ENCODE measurements at regions not wholly inside any gene's neighbourhood (a gene's known extent, or its start where the extent isn't known, plus 50 kb on each side); places are given as distances from the start of the nearest gene placed in this dataset.

GRCh38 chr3:168314166-168314565 is 218.4 kb upstream of the GOLIM4 start:
- no peak overlapping the region for H3K9ac ChIP-seq (ENCODE audit: low read length)
- no peak for TF ChIP-seq RAD21 (conservative IDR thresholded peaks at IDR 0.05)
- no peak for TF ChIP-seq EP300 (conservative IDR thresholded peaks at IDR 0.05; ENCODE audit: poor library complexity, severe bottlenecking)
- TF ChIP-seq CTCF (IDR thresholded peaks at IDR 0.05; ENCODE audit: poor library complexity, severe bottlenecking) = no peak
- TF ChIP-seq POLR2AphosphoS5 (IDR thresholded peaks at IDR 0.05) = no peak
- TF ChIP-seq REST (IDR thresholded peaks at IDR 0.05; ENCODE audit: borderline replicate concordance) = no peak
- no peak for TF ChIP-seq SMC3 (conservative IDR thresholded peaks at IDR 0.05; ENCODE audit: poor library complexity)
- no peak for TF ChIP-seq EZH2 (IDR thresholded peaks at IDR 0.05; ENCODE audit: borderline replicate concordance, insufficient read depth, low read length, poor library complexity, severe bottlenecking)
- TF ChIP-seq TAF1 (IDR thresholded peaks at IDR 0.05; ENCODE audit: low read depth) = no peak
- TF ChIP-seq MXI1 (conservative IDR thresholded peaks at IDR 0.05; ENCODE audit: poor library complexity, severe bottlenecking) = no peak
- H3K4me3 ChIP-seq (ENCODE audit: low read length) = no peak overlapping the region

GRCh38 chr3:168312984-168313383 is 217.3 kb upstream of the GOLIM4 start:
- H3K27ac ChIP-seq (ENCODE audit: low read length) = no peak overlapping the region
- no peaks in the 10 kb centered on the region for H3K9me3 ChIP-seq (ENCODE audit: low read length)
- no peaks in the 10 kb centered on the region for H3K79me2 ChIP-seq (replicated peaks; ENCODE audit: insufficient read depth, low read length)
- H3K27me3 ChIP-seq (ENCODE audit: insufficient read depth, low read depth, low read length) = no peaks in the 10 kb centered on the region
- H3K4me3 ChIP-seq (ENCODE audit: low read length) = no peak overlapping the region
- no peaks in the 10 kb centered on the region for H3K9me2 ChIP-seq (ENCODE audit: insufficient read depth, low read length)
- H4K20me1 ChIP-seq (ENCODE audit: insufficient read depth) = no peaks in the 10 kb centered on the region
- TF ChIP-seq EZH2 (IDR thresholded peaks at IDR 0.05; ENCODE audit: borderline replicate concordance, insufficient read depth, low read length, poor library complexity, severe bottlenecking) (no peak), TAF1 (IDR thresholded peaks at IDR 0.05; ENCODE audit: low read depth) (no peak)
- no peak overlapping the region for H3K9ac ChIP-seq (ENCODE audit: low read length)
- no peaks in the 10 kb centered on the region for H3F3A ChIP-seq (ENCODE audit: insufficient read depth, low read length, poor library complexity, severe bottlenecking)
- H3K4me2 ChIP-seq (ENCODE audit: low read length) = no peak overlapping the region
- H3K36me3 ChIP-seq (ENCODE audit: insufficient read depth, low read length) = no peaks in the 10 kb centered on the region
- H2AFZ ChIP-seq (ENCODE audit: low read depth, low read length) = no peak overlapping the region

More at GRCh38 chr3:168314166-168314565, 218.4 kb upstream of the GOLIM4 start:
- no peaks in the 10 kb centered on the region for H3K36me3 ChIP-seq (ENCODE audit: insufficient read depth, low read length)
- H3K9me2 ChIP-seq (ENCODE audit: insufficient read depth, low read length) = no peaks in the 10 kb centered on the region
- no peaks in the 10 kb centered on the region for H3K79me2 ChIP-seq (replicated peaks; ENCODE audit: insufficient read depth, low read length)
- H3K9me3 ChIP-seq (ENCODE audit: low read length) = no peaks in the 10 kb centered on the region
- H3K27ac ChIP-seq (ENCODE audit: low read length) = no peak overlapping the region
- no peak overlapping the region for H2AFZ ChIP-seq (ENCODE audit: low read depth, low read length)
- H3F3A ChIP-seq (ENCODE audit: insufficient read depth, low read length, poor library complexity, severe bottlenecking) = no peaks in the 10 kb centered on the region
- H3K4me2 ChIP-seq (ENCODE audit: low read length) = no peak overlapping the region
- H3K27me3 ChIP-seq (ENCODE audit: insufficient read depth, low read depth, low read length) = no peaks in the 10 kb centered on the region
- H4K20me1 ChIP-seq (ENCODE audit: insufficient read depth) = no peaks in the 10 kb centered on the region

- H3K27ac ChIP-seq (ENCODE audit: low read length) = no peak overlapping the region
- H3K4me3 ChIP-seq (ENCODE audit: low read length) = no peak overlapping the region
- TF ChIP-seq RAD21 (conservative IDR thresholded peaks at IDR 0.05) (no peak), TAF1 (IDR thresholded peaks at IDR 0.05; ENCODE audit: low read depth) (no peak), EZH2 (IDR thresholded peaks at IDR 0.05; ENCODE audit: borderline replicate concordance, insufficient read depth, low read length, poor library complexity, severe bottlenecking) (no peak), MXI1 (conservative IDR thresholded peaks at IDR 0.05; ENCODE audit: poor library complexity, severe bottlenecking) (no peak), REST (IDR thresholded peaks at IDR 0.05; ENCODE audit: borderline replicate concordance) (no peak), POLR2AphosphoS5 (IDR thresholded peaks at IDR 0.05) (no peak), EP300 (conservative IDR thresholded peaks at IDR 0.05; ENCODE audit: poor library complexity, severe bottlenecking) (no peak), SMC3 (conservative IDR thresholded peaks at IDR 0.05; ENCODE audit: poor library complexity) (no peak), CTCF (IDR thresholded peaks at IDR 0.05; ENCODE audit: poor library complexity, severe bottlenecking) (no peak)
- no peaks in the 10 kb centered on the region for H3K36me3 ChIP-seq (ENCODE audit: insufficient read depth, low read length)
- H3K27me3 ChIP-seq (ENCODE audit: insufficient read depth, low read depth, low read length) = no peaks in the 10 kb centered on the region
- H2AFZ ChIP-seq (ENCODE audit: low read depth, low read length) = no peak overlapping the region
- no peaks in the 10 kb centered on the region for H4K20me1 ChIP-seq (ENCODE audit: insufficient read depth)
- H3K9me2 ChIP-seq (ENCODE audit: insufficient read depth, low read length) = no peaks in the 10 kb centered on the region
- H3K79me2 ChIP-seq (replicated peaks; ENCODE audit: insufficient read depth, low read length) = no peaks in the 10 kb centered on the region
- no peaks in the 10 kb centered on the region for H3F3A ChIP-seq (ENCODE audit: insufficient read depth, low read length, poor library complexity, severe bottlenecking)
- no peak overlapping the region for H3K4me2 ChIP-seq (ENCODE audit: low read length)
- no peak overlapping the region for H3K9ac ChIP-seq (ENCODE audit: low read length)
- no peaks in the 10 kb centered on the region for H3K9me3 ChIP-seq (ENCODE audit: low read length)
Measured at GRCh38 chr3:168307893-168308292, 212.2 kb upstream of the GOLIM4 start.
